LNCaP clone FGC (cell line): ENCODE measurements at regions not wholly inside any gene's neighbourhood (a gene's known extent, or its start where the extent isn't known, plus 50 kb on each side); places are given as distances from the start of the nearest gene placed in this dataset.

ENCODE experiments used
- DNase-seq: peaks from one replicate; pipeline ENCODE4 v3.0.0-alpha.2; 2011; ENCODE audit warnings: low read depth
- H3K4me3 ChIP-seq: 2 replicates; pipeline ENCODE4 v1.5.1; 2011; ENCODE audit warnings: mild to moderate bottlenecking, low read depth, low read length, control low read depth
- CTCF ChIP-seq: IDR thresholded peaks from 2 replicates; pipeline ENCODE4 v1.5.1; 2012; ENCODE audit warnings: mild to moderate bottlenecking; ENCODE audit not compliant: control insufficient read depth, insufficient read depth; ENCODE audit errors: extremely low read depth

- no peak for DNase-seq
- no peak for TF ChIP-seq CTCF
- no peak overlapping the region for H3K4me3 ChIP-seq
Observed at GRCh38 chr6:1542764-1543163, 67.0 kb upstream of the FOXC1 start.

- no peak for DNase-seq
Observed at GRCh38 chr6:1544000-1544399, 65.7 kb upstream of the FOXC1 start.

GRCh38 chr6:1544603-1545002, 65.1 kb upstream of the FOXC1 start:
- no peak for TF ChIP-seq CTCF
- no peak for DNase-seq
- H3K4me3 ChIP-seq = no peak overlapping the region

More at GRCh38 chr6:1544000-1544399, 65.7 kb upstream of the FOXC1 start:
- H3K4me3 ChIP-seq = no peak overlapping the region
- TF ChIP-seq CTCF = no peak

DNA sequence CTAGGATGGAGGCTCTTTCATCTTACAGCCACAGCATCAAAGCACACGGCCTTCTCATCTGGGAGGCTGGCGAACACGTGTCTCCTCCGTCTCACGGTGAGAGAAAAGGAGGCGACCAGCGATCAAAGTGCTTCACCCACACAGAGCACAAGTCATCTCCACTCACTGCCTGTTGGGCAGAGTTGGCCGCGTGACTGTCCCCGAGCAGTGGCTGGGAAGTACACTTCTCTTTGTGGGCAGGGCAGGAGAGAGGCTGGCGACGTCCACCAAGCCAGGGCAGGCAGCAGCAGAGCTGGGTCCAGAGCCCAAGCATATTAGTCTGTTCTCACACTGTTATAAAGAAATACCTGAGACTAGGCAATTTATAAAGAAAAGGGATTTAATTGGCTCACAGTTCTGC, 64.1 kb upstream of the FOXC1 start:
- TF ChIP-seq CTCF = no peak
- DNase-seq = no peak
- no peak overlapping the region for H3K4me3 ChIP-seq

- no peak for TF ChIP-seq CTCF
- DNase-seq = no peak
- no peak overlapping the region for H3K4me3 ChIP-seq
Observed at GRCh38 chr6:1547785-1548184, 61.9 kb upstream of the FOXC1 start.

DNA sequence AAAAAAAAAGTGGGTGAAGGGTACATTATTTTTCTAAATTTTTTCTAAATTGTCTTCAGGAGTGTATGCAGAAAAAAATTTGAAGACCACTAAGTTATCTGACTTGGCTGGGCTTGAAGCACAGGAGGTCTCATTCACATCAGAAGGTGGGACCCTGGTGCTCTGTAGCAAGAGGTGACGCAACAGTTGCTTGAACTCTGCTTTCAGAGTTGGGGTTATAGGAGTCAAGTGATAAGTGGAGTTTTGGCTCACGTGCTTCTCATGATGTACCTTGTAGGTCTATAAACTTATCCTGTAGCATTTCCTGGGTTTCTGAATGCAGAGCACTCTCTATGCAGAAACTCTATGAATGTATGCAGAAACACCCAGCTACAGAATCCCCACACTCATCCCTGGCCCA, 58.5 kb upstream of the FOXC1 start:
- no peak for TF ChIP-seq CTCF
- no peak overlapping the region for H3K4me3 ChIP-seq
- no peak for DNase-seq

GRCh38 chr6:1552296-1552761, 57.4 kb upstream of the FOXC1 start:
- peak; percentile 86 for DNase-seq
- TF ChIP-seq CTCF = peak; percentile 34; the same call in 1 of the 2 replicates
- no peak overlapping the region for H3K4me3 ChIP-seq
